Aorta (tissue), 5 donors: ENCODE measurements at regions not wholly inside any gene's neighbourhood (a gene's known extent, or its start where the extent isn't known, plus 50 kb on each side); places are given as distances from the start of the nearest gene placed in this dataset.

Experiments used
- ATAC-seq: fragments of 200-7000 bp; cut with Tn5 transposase; one replicate; pipeline ENCODE4 v1.9.1; 2022; ENCODE audit warnings: moderate library complexity; ENCODE audit not compliant: low FRiP score
- DNase-seq, 2 donors: peaks; one replicate each; pipeline ENCODE4 v3.0.0-alpha.2; 2020
- H3K27ac ChIP-seq, 2 donors: one replicate each; pipeline ENCODE4 v1.5.1; 2013; ENCODE audit warnings: low read length in 2 of 2, mild to moderate bottlenecking in 2 of 2, moderate library complexity in 2 of 2, control low read depth in 1 of 2, inconsistent platforms in 1 of 2, low read depth in 1 of 2
- H3K27me3 ChIP-seq, 2 donors: one replicate each; pipeline ENCODE4 v1.6.1; 2013; ENCODE audit warnings: control low read depth in 1 of 2, low read length in 1 of 2, mild to moderate bottlenecking in 1 of 2, moderate library complexity in 1 of 2; ENCODE audit not compliant: insufficient read depth in 2 of 2, control insufficient read depth in 1 of 2
- H3K36me3 ChIP-seq, 2 donors: one replicate each; pipeline ENCODE4 v1.6.1; 2013; ENCODE audit warnings: control low read depth in 1 of 2, low read length in 1 of 2, mild to moderate bottlenecking in 1 of 2; ENCODE audit not compliant: insufficient read depth in 2 of 2, control insufficient read depth in 1 of 2
- H3K4me1 ChIP-seq, 2 donors: one replicate each; pipeline ENCODE4 v1.6.1; 2013; ENCODE audit warnings: low read length in 2 of 2, control low read depth in 1 of 2, mild to moderate bottlenecking in 1 of 2, moderate library complexity in 1 of 2; ENCODE audit not compliant: insufficient read depth in 2 of 2, control insufficient read depth in 1 of 2
- H3K4me3 ChIP-seq, 2 donors: one replicate each; pipeline ENCODE4 v1.5.1; 2013; ENCODE audit warnings: low read length in 2 of 2, control low read depth in 1 of 2, mild to moderate bottlenecking in 1 of 2
- H3K9me3 ChIP-seq: one replicate; pipeline ENCODE4 v1.6.1; 2013; ENCODE audit warnings: mild to moderate bottlenecking, low read length; ENCODE audit not compliant: control insufficient read depth
- WGBS, 2 donors: extraction: QIAGEN DNeasy Blood & Tissue Kit; methylation state at CpG; one replicate each; pipeline ENCODE4 v1.1.7; 2013; 5-methylcytosine and 5-hydroxymethylcytosine counted together
- intact Hi-C, 2 donors: fragments of 100-400 bp; cut with DNase I; formaldehyde crosslinking; loops; one replicate each; pipeline versions ENCODE4 v1.14.2 to v1.15.0; 2022
- donor health status: healthy with polysubstance abuse.
- donor health status: Bipolar disorder and iron deficiency.
- donor health status: DM: no; HTN: no; CAD: no.
- donor health status: DM: no; HTN: no; CAD: no.
- donor health status: DM: yes; HTN: yes; CAD: no.

DNA sequence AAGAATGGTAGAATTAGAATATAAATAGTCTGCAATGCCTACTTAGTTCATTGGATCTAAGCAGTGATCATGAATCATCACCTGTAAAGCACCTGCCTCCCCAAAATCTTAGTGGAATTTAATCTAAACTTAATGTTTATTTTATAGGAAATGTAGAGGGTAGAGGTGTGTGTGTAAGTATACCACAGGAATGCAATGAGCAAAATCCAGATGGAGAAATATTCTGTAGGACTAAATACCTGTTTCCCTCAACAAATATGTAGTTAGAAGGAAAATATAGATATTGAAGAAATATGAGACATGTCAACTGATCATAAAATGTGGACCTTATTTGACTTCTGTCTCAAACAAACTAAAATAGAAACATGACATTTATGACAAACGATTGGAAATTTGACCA lies 839.2 kb upstream of the FBXO33 start:
- 41 to 44% methylated on average over 1 of the region's 1 CpG for WGBS, 2 donors

DNA sequence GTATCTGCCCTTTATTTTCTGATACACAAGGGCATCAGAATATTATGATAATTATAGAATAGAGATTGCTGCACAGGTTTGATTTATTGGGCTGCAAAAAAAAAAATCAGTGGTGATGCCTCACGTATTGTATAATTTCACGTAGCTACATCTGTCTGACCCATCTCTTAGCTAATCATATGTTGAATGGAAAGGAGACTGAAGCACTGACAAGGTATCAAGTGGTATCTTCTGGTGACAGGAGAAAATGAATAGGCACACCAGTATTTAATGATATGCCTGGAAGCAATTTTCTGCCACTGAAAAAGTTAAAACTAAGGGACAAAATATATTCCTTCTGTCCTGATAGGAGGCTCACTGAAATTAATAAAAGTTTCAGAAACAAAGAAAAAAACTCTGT lies 837.2 kb upstream of the FBXO33 start:
- Histone ChIP-seq H3K27ac (no peak overlapping the region), H3K4me1 (no peaks in the 10 kb centered on the region), H3K27me3 (no peaks in the 10 kb centered on the region), H3K36me3 (no peaks in the 10 kb centered on the region), H3K9me3 (no peaks in the 10 kb centered on the region), H3K4me3 (no peak overlapping the region)
- no peak for DNase-seq
- intact Hi-C loops = no loop called here
- WGBS, 2 donors = 72 to 77% methylated on average over 2 of the region's 2 CpGs
- no peak for ATAC-seq

More for the DNA sequence above, 839.2 kb upstream of the FBXO33 start:
- Histone ChIP-seq H3K9me3 (no peaks in the 10 kb centered on the region), H3K4me1 (no peaks in the 10 kb centered on the region), H3K27ac (no peak overlapping the region), H3K27me3 (no peaks in the 10 kb centered on the region), H3K4me3 (no peak overlapping the region), H3K36me3 (no peaks in the 10 kb centered on the region)
- intact Hi-C loops = no loop called here
- ATAC-seq = no peak
- no peak for DNase-seq

DNA sequence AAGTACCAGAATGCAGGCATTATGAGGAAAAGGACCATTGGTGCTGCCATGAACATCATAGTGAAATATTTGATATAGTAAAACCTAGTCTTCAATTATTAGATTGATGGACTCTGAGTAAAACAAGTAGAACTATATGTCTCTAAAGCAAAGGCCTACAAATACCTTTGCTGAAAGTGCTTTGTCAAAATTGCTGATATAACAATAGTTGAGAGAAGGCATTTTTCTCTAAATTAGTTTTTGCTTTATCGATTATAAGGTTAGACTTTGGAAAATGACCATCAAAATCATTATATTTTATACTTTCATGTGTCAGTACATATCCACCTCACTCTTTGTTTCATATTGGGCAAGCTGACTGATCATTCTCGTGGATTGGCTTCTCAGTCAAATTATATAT lies 836.0 kb upstream of the FBXO33 start:
- intact Hi-C loops = no loop called here
- Histone ChIP-seq H3K4me3 (no peak overlapping the region), H3K27ac (no peak overlapping the region), H3K4me1 (no peaks in the 10 kb centered on the region), H3K9me3 (no peaks in the 10 kb centered on the region), H3K36me3 (no peaks in the 10 kb centered on the region), H3K27me3 (no peaks in the 10 kb centered on the region)
- 68 to 71% methylated on average over 2 of the region's 2 CpGs for WGBS, 2 donors
- DNase-seq (no peak), ATAC-seq (no peak)

GRCh38 chr14:40265096-40265495 lies 832.9 kb upstream of the FBXO33 start:
- intact Hi-C loops = no loop called here
- H3K4me1 ChIP-seq = no peaks in the 10 kb centered on the region
- no peak overlapping the region for H3K4me3 ChIP-seq
- no peaks in the 10 kb centered on the region for H3K27me3 ChIP-seq
- ATAC-seq (no peak), DNase-seq (no peak)
- no peaks in the 10 kb centered on the region for H3K36me3 ChIP-seq
- WGBS, 2 donors = 13 to 34% methylated on average over 1 of the region's 1 CpG
- no peaks in the 10 kb centered on the region for H3K9me3 ChIP-seq
- H3K27ac ChIP-seq = no peak overlapping the region

GRCh38 chr14:40252817-40253447 lies 820.7 kb upstream of the FBXO33 start:
- H3K4me3 ChIP-seq = no peak overlapping the region
- ATAC-seq (no peak), DNase-seq (no peak)
- no peaks in the 10 kb centered on the region for H3K36me3 ChIP-seq
- H3K27ac ChIP-seq = no peak overlapping the region
- no peaks in the 10 kb centered on the region for H3K9me3 ChIP-seq
- intact Hi-C loops = no loop called here
- H3K4me1 ChIP-seq = no peaks in the 10 kb centered on the region
- WGBS, 2 donors = 88 to 89% methylated on average over 2 of the region's 2 CpGs
- H3K27me3 ChIP-seq = no peaks in the 10 kb centered on the region

DNA sequence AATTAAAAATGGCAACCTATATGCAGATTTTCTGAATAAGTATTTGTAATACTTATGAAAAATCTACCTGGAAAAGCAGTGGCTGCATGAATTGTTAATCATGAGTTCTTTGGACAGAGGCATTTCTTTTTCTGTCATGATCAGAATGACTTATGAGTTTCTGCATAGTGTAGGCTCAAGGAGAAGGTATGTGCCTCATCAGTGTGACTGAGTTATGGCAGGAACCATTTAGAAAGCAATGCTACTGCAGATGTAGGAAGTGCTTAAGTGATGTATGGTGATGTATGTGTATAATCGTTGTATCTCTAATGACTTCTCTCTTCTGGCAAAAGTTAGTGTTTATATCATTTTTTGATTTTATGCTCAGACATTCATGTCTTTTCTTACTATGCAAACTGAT lies 816.4 kb upstream of the FBXO33 start:
- 9 to 21% methylated on average over 1 of the region's 1 CpG for WGBS, 2 donors
- Histone ChIP-seq H3K9me3 (no peaks in the 10 kb centered on the region), H3K4me1 (no peaks in the 10 kb centered on the region), H3K27me3 (no peaks in the 10 kb centered on the region), H3K27ac (no peak overlapping the region), H3K36me3 (no peaks in the 10 kb centered on the region), H3K4me3 (no peak overlapping the region)
- intact Hi-C loops = no loop called here
- DNase-seq (no peak), ATAC-seq (no peak)

DNA sequence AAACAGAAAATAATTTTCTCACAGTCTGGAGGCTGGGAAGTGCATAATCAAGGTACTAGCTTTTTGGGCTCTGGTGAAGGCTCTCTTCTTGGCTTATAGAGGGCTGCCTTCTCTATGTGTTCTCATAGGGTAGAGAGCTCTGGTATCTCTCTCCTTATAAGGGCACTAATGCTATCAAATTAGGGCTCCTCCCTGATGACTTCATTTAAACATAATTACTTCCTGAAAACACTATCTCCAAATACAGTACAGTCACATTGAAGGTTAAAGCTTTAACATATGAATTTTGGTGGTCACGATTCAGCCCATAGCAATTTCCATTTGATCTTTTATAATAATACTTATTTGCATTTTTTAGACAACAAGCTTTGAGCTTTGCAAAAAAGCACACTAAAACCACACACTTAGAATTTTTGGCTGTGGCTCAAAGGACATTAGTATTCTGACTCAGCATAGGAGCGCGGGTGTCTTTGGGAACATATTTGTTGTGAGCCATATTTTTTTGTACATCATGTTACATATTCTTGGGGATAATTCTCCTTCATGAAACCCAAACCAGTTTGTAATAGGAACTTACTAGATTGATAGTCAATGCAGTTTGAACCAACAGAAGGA lies 808.1 kb upstream of the FBXO33 start:
- Histone ChIP-seq H3K9me3 (peaks cover 2% of the 10 kb centered on the region), H3K4me3 (no peak overlapping the region), H3K27me3 (no peaks in the 10 kb centered on the region), H3K4me1 (no peaks in the 10 kb centered on the region), H3K27ac (no peak overlapping the region), H3K36me3 (no peaks in the 10 kb centered on the region)
- DNase-seq (no peak), ATAC-seq (no peak)
- intact Hi-C loops = no loop called here
- 84 to 88% methylated on average over 3 of the region's 3 CpGs for WGBS, 2 donors

DNA sequence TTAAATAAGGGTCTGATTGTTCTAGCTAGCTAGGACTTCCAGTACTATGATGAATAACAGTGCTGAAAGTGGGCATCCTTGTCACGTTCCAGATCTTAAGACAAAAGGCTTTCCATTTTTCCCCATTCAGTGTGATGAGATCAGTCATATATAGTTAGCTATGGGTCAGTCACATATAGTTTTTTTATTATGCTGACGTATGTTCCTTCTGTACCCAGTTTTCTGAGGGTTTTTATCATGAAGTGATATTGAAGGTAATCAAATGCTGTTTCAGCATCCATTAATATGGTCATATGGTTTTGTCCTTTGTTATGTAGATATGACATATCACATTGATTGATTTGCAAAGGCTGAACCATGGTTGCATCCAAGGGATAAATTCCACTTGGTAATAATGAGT lies 800.1 kb upstream of the FBXO33 start:
- Histone ChIP-seq H3K4me3 (no peak overlapping the region), H3K9me3 (peaks cover 2% of the 10 kb centered on the region), H3K27me3 (no peaks in the 10 kb centered on the region), H3K4me1 (no peaks in the 10 kb centered on the region), H3K27ac (no peak overlapping the region), H3K36me3 (no peaks in the 10 kb centered on the region)
- DNase-seq (no peak), ATAC-seq (no peak)
- intact Hi-C loops = no loop called here
- 71 to 78% methylated on average over 2 of the region's 2 CpGs for WGBS, 2 donors

- 70 to 81% methylated on average over 1 of the region's 1 CpG for WGBS, 2 donors
- ATAC-seq = no peak
These were observed 797.4 kb upstream of the FBXO33 start for GRCh38 chr14:40229676-40230075.

More at GRCh38 chr14:40229676-40230075, 797.4 kb upstream of the FBXO33 start:
- DNase-seq = no peak
- Histone ChIP-seq H3K27ac (no peak overlapping the region), H3K9me3 (no peaks in the 10 kb centered on the region), H3K36me3 (no peaks in the 10 kb centered on the region), H3K4me3 (no peak overlapping the region), H3K4me1 (no peaks in the 10 kb centered on the region), H3K27me3 (no peaks in the 10 kb centered on the region)
- intact Hi-C loops = no loop called here
